IMR-90 (cell line): ENCODE measurements at regions not wholly inside any gene's neighbourhood (a gene's known extent, or its start where the extent isn't known, plus 50 kb on each side); places are given as distances from the start of the nearest gene placed in this dataset.

Source experiments
- CEBPB ChIP-seq: IDR thresholded peaks from 2 replicates; pipeline ENCODE4 v1.6.1; 2012; ENCODE audit warnings: low read depth, low read length, improper control_type of control experiment
- POLR2A ChIP-seq: IDR thresholded peaks from 2 replicates; pipeline ENCODE4 v1.6.1; 2012; ENCODE audit warnings: mild to moderate bottlenecking, low read depth, low read length
- RFX5 ChIP-seq: IDR thresholded peaks from 2 replicates; pipeline ENCODE4 v1.8.0; 2012; ENCODE audit warnings: low read depth, mild to moderate bottlenecking, low read length, moderate library complexity

GRCh38 chr21:19870682-19871081, 1127.5 kb upstream of the NCAM2 start:
- TF ChIP-seq CEBPB: no peak
- TF ChIP-seq POLR2A: no peak
- no peak for TF ChIP-seq RFX5
